Transverse colon (tissue), 4 donors: ENCODE measurements at regions not wholly inside any gene's neighbourhood (a gene's known extent, or its start where the extent isn't known, plus 50 kb on each side); places are given as distances from the start of the nearest gene placed in this dataset.
A peak's percentile ranks its signal among the peaks of the same experiment; 100 is the strongest.

Experiments used
- DNase-seq: peaks from one replicate; pipeline ENCODE4 v3.0.0-alpha.2; 2019
- H3K27ac ChIP-seq, 4 donors: fragments of 200-600 bp; sonication (generic); 2 replicates each; pipeline ENCODE4 v1.5.1; 2016 to 2018; ENCODE audit warnings: inconsistent platforms in 4 of 4
- H3K27me3 ChIP-seq: fragments of 200-600 bp; sonication (generic); 2 replicates; pipeline ENCODE4 v1.5.1; 2017; ENCODE audit warnings: inconsistent platforms
- H3K36me3 ChIP-seq, 4 donors: fragments of 200-600 bp; sonication (generic); 2 replicates each; pipeline ENCODE4 v1.5.1; 2017 to 2019; ENCODE audit warnings: inconsistent platforms in 4 of 4
- H3K4me1 ChIP-seq, 4 donors: fragments of 200-600 bp; sonication (generic); 2 replicates each; pipeline ENCODE4 v1.5.1; 2017 to 2020; ENCODE audit warnings: inconsistent platforms in 4 of 4
- H3K4me3 ChIP-seq, 4 donors: fragments of 200-600 bp; sonication (generic); 1 replicate in 1 of 4; 2 replicates in 3 of 4; pipeline versions ENCODE4 v1.5.1 to v1.6.1; 2017 to 2019; ENCODE audit warnings: inconsistent platforms in 4 of 4
- H3K9me3 ChIP-seq, 2 donors: fragments of 200-600 bp; sonication (generic); 2 replicates each; pipeline ENCODE4 v1.5.1; 2017 to 2019; ENCODE audit warnings: inconsistent platforms in 2 of 2
- EP300 ChIP-seq: sonication (generic); formaldehyde crosslinking; IDR thresholded peaks from one replicate; pipeline ENCODE4 v1.6.1; 2017; ENCODE audit warnings: antibody characterized with exemption, low read depth
- POLR2A ChIP-seq: fragments of 450-650 bp; IDR thresholded peaks from one replicate; pipeline ENCODE4 v1.6.1; 2016; ENCODE audit warnings: antibody characterized with exemption, mild to moderate bottlenecking, moderate library complexity
- POLR2AphosphoS5 ChIP-seq, 3 donors: sonication (generic); formaldehyde crosslinking; IDR thresholded peaks; one replicate each; pipeline ENCODE4 v1.6.1; 2016; ENCODE audit warnings: antibody characterized with exemption in 3 of 3
- WGBS, 2 donors: methylation state at CpG; one replicate each; pipeline ENCODE4 v1.1.5; 2018; ENCODE audit warnings: low coverage in 1 of 2; 5-methylcytosine and 5-hydroxymethylcytosine counted together
- in situ Hi-C, 4 donors: fragments of 200-750 bp; cut with MboI; loops; one replicate each; pipeline versions ENCODE4 v1.15.0 to v1.15.1; 2017; ENCODE audit warnings: low sequenced_read_pairs in 3 of 4, low pct_ligation_motif_present in 1 of 4, low pct_unique_long_range_greater_than_20kb in 1 of 4
- intact Hi-C: fragments of 100-400 bp; cut with DNase I; formaldehyde crosslinking; loops from one replicate; pipeline ENCODE4 v1.15.1; 2023; ENCODE audit warnings: low total_unique reads
- TF ChIP-seq, protein P1 (sequence below), 5 experiments: fragments of 200-600 bp in 3 of 5; fragments of 450-650 bp in 2 of 5; sonication (generic) in 3 of 5; IDR thresholded peaks; 1 replicate in 2 of 5; 2 replicates in 3 of 5; pipeline ENCODE4 v1.5.1; 2016 to 2017; ENCODE audit warnings: antibody characterized with exemption in 5 of 5, inconsistent platforms in 3 of 5, mild to moderate bottlenecking in 2 of 5, moderate library complexity in 1 of 5

DNA sequence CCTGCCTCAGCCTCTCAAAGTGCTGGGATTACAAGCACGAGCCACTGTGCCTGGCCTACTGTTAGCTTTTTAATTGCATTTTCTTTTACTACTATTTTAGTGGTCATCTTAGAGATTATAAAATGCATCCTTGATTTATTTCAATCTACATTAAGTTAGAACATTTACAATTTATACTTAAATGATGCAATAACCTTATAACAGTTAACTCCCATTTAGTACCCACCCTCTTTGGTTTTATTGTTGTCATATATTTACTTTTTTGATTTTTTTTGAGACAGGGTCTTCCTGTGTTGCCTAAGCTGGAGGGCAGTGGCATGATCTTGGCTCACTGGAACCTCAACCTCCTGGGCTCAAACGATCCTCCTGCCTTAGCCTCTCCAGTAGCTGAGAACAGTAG lies 77.3 kb downstream of the PPCDC start:
- intact Hi-C loops, result no loop called here
- DNase-seq, result no peak
- H3K27ac ChIP-seq, result no peak overlapping the region

DNA sequence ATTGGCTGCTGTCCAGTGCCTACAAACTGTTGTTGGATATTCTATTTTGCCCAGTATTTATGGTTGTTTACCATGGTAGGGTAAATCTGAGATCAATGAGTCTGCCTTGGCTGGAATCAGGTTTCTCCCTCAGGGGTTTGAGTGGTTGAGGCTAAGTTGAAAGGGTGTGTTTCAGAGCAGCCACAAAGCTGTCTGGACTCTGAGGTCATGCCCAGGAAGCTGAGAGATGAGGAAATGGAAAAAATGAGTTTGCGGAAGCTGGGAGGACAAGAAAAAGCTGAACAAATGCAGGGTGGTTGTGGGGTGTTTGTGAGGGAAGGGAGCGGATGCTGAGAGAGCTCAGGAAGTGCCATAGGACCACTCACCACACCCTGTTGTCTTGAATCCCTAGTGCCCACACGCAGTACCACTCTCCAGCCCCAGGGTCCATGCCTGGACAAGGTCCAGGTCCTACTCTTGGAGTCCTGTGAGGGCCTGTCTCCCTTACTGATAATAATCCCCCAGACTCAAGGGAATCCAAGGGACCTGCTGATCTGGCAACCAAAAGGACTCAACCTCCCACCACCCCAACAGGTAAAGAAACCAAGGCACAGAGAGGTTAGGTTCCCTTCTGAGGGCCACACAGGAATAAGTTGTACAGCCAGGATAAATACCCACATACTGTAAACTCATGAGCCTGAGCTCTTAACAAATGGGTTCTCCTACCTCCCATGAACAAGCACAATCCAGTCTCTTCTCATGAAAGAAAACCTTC lies 81.6 kb downstream of the PPCDC start:
- Histone ChIP-seq H3K9me3 (no peaks in the 10 kb centered on the region), H3K4me1 (peaks cover 0 to 26% (median 7%) of the 10 kb centered on the region in 4 donors), H3K36me3 (no peaks in the 10 kb centered on the region), H3K27me3 (no peaks in the 10 kb centered on the region), H3K27ac (peak overlapping the region in 3 of 4 donors; percentile 9 to 51 (median 15)), H3K4me3 (no peak overlapping the region)
- DNase-seq, result peak; percentile 50
- in situ Hi-C loops, result no loop called here
- WGBS, 2 donors, result 55 to 57% methylated on average over 3 of the region's 3 CpGs
- TF ChIP-seq POLR2AphosphoS5 (IDR thresholded peaks at IDR 0.05), result peak in 1 of 3 donors; percentile 52
- TF ChIP-seq, protein P1, sequence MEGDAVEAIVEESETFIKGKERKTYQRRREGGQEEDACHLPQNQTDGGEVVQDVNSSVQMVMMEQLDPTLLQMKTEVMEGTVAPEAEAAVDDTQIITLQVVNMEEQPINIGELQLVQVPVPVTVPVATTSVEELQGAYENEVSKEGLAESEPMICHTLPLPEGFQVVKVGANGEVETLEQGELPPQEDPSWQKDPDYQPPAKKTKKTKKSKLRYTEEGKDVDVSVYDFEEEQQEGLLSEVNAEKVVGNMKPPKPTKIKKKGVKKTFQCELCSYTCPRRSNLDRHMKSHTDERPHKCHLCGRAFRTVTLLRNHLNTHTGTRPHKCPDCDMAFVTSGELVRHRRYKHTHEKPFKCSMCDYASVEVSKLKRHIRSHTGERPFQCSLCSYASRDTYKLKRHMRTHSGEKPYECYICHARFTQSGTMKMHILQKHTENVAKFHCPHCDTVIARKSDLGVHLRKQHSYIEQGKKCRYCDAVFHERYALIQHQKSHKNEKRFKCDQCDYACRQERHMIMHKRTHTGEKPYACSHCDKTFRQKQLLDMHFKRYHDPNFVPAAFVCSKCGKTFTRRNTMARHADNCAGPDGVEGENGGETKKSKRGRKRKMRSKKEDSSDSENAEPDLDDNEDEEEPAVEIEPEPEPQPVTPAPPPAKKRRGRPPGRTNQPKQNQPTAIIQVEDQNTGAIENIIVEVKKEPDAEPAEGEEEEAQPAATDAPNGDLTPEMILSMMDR (IDR thresholded peaks at IDR 0.05), result no peak
- intact Hi-C loops, result no loop called here

More for the DNA sequence above, 77.3 kb downstream of the PPCDC start:
- TF ChIP-seq EP300 (no peak), POLR2AphosphoS5 (IDR thresholded peaks at IDR 0.05) (no peak), POLR2A (no peak)
- TF ChIP-seq, protein P1 (IDR thresholded peaks at IDR 0.05), result no peak
- in situ Hi-C loops, result no loop called here
- peaks cover 0 to 8% (median 7%) of the 10 kb centered on the region in 4 donors for H3K4me1 ChIP-seq
- H3K9me3 ChIP-seq, result no peaks in the 10 kb centered on the region
- H3K27me3 ChIP-seq, result no peaks in the 10 kb centered on the region
- 69 to 88% methylated on average over 2 of the region's 2 CpGs for WGBS, 2 donors
- H3K36me3 ChIP-seq, result no peaks in the 10 kb centered on the region
- H3K4me3 ChIP-seq, result no peak overlapping the region

DNA sequence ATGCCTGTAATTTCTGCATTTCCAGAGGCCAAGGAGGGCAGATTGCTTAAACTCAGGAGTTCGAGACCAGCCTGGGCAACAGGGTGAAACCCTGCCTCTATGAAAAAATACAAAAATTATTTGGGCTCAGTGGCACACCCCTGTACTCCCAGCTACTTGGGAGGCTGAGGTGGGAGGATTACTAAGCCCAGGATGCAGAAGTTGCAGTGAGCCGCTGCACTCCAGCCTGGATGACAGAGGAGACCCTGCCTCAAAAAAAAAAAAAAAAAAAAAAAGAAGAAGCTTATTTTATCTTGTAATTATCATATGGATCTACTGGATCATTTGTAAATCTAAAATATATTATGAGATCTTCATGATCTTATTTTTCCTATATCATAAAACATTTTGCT lies 84.1 kb downstream of the PPCDC start:
- no peaks in the 10 kb centered on the region for H3K27me3 ChIP-seq
- no peak for DNase-seq

More for the DNA sequence above, 84.1 kb downstream of the PPCDC start:
- in situ Hi-C loops (no loop called here), intact Hi-C loops (no loop called here)
- H3K4me3 ChIP-seq, result no peak overlapping the region
- no peak overlapping the region for H3K27ac ChIP-seq
- no peaks in the 10 kb centered on the region for H3K9me3 ChIP-seq
- H3K36me3 ChIP-seq, result no peaks in the 10 kb centered on the region
- WGBS, 2 donors, result 93 to 100% methylated on average over 1 to 2 of the region's 2 CpGs
- peaks cover 0 to 26% (median 7%) of the 10 kb centered on the region in 4 donors for H3K4me1 ChIP-seq
- TF ChIP-seq POLR2AphosphoS5 (IDR thresholded peaks at IDR 0.05), result no peak
- TF ChIP-seq POLR2A, result no peak
- no peak for TF ChIP-seq EP300
- TF ChIP-seq, protein P1 (IDR thresholded peaks at IDR 0.05), result no peak
